ENCODE measurements at regions not wholly inside any gene's neighbourhood (a gene's known extent, or its start where the extent isn't known, plus 50 kb on each side); places are given as distances from the start of the nearest gene placed in this dataset.

- TF ChIP-seq CTCF (IDR thresholded peaks at IDR 0.05; ENCODE audit: low read depth, low read length) (no peak), EZH2phosphoT487 (IDR thresholded peaks at IDR 0.05; ENCODE audit: low read depth) (no peak)
Measured at GRCh38 chr2:19218166-19218565, 140.3 kb downstream of the OSR1 start.
